Panc1 (cell line): ENCODE measurements at regions not wholly inside any gene's neighbourhood (a gene's known extent, or its start where the extent isn't known, plus 50 kb on each side); places are given as distances from the start of the nearest gene placed in this dataset.
A peak's percentile ranks its signal among the peaks of the same experiment; 100 is the strongest.

Source experiments
- ATAC-seq: fragments of 200-7000 bp; cut with Tn5 transposase; 2 replicates; pipeline ENCODE4 v1.9.1; 2020; ENCODE audit warnings: mild to moderate bottlenecking, moderate library complexity
- BruUV-seq: library from RNA; stranded (reverse); fragments of 400-500 nt; replicated peaks from 2 replicates; lab custom pipeline; 2021; lab: Mats Ljungman, UMichigan
- CTCF ChIA-PET: fragments of 300-600 bp; sonication (Branson Sonifier 250); formaldehyde crosslinking; loops from one replicate; lab custom pipeline; 2022; ENCODE audit warnings: antibody characterized with exemption; lab: Charles Lee
- POLR2A ChIA-PET: fragments of 300-600 bp; sonication (Branson Sonifier 250); formaldehyde crosslinking; loops from one replicate; lab custom pipeline; 2022; ENCODE audit warnings: antibody characterized with exemption; lab: Charles Lee
- DNase-seq: peaks from one replicate; pipeline ENCODE4 v3.0.0-alpha.2; 2010; ENCODE audit warnings: low read depth, low spot score
- H3K27ac ChIP-seq: 2 replicates; pipeline ENCODE4 v1.5.1; 2011; ENCODE audit warnings: mild to moderate bottlenecking, low read length, inconsistent platforms
- H3K27me3 ChIP-seq: fragments of 200-500 bp; sonication (Bioruptor generic); 2 replicates; pipeline ENCODE4 v1.6.0; 2014; ENCODE audit warnings: low read length, inconsistent platforms; ENCODE audit not compliant: control insufficient read depth, insufficient read depth
- H3K36me3 ChIP-seq: fragments of 200-500 bp; sonication (Bioruptor generic); 2 replicates; pipeline ENCODE4 v1.5.1; 2014; ENCODE audit warnings: inconsistent platforms, mild to moderate bottlenecking, low read length, moderate library complexity; ENCODE audit not compliant: control insufficient read depth, insufficient read depth
- H3K4me1 ChIP-seq: 2 replicates; pipeline ENCODE4 v1.5.1; 2011; ENCODE audit warnings: inconsistent platforms, mild to moderate bottlenecking, low read length, moderate library complexity; ENCODE audit not compliant: control insufficient read depth, insufficient read depth
- H3K4me3 ChIP-seq, 2 experiments: 2 replicates each; pipeline ENCODE4 v1.5.1; 2011 to 2012; ENCODE audit warnings: low read depth in 2 of 2, low read length in 2 of 2, mild to moderate bottlenecking in 2 of 2, inconsistent platforms in 1 of 2, moderate library complexity in 1 of 2
- H3K9me3 ChIP-seq: fragments of 200-500 bp; sonication (Bioruptor generic); 2 replicates; pipeline ENCODE4 v1.5.1; 2014; ENCODE audit warnings: low read depth, mild to moderate bottlenecking, inconsistent platforms, low read length, moderate library complexity; ENCODE audit not compliant: control insufficient read depth, insufficient read depth
- CTCF ChIP-seq: fragments of 450-650 bp; IDR thresholded peaks from 2 replicates; pipeline ENCODE4 v1.5.1; 2017; ENCODE audit warnings: mild to moderate bottlenecking
- POLR2AphosphoS5 ChIP-seq: IDR thresholded peaks from 2 replicates; pipeline ENCODE4 v1.6.1; 2012; ENCODE audit warnings: mild to moderate bottlenecking, low read depth, low read length, moderate library complexity
- REST ChIP-seq, 2 experiments: IDR thresholded peaks; 2 replicates each; pipeline ENCODE4 v1.6.1; 2011 to 2012; ENCODE audit warnings: low read depth in 2 of 2, control low read depth in 1 of 2, low read length in 1 of 2, mild to moderate bottlenecking in 1 of 2, moderate library complexity in 1 of 2; ENCODE audit not compliant: insufficient read depth in 1 of 2
- SIN3A ChIP-seq: IDR thresholded peaks from 2 replicates; pipeline ENCODE4 v1.6.1; 2012; ENCODE audit warnings: low read depth, mild to moderate bottlenecking, low read length, moderate library complexity, borderline replicate concordance; ENCODE audit not compliant: insufficient read depth
- TCF7L2 ChIP-seq: IDR thresholded peaks from 2 replicates; pipeline ENCODE4 v1.6.1; 2011; ENCODE audit warnings: mild to moderate bottlenecking, low read depth, low read length, inconsistent platforms
- in situ Hi-C: cut with HindIII; loops from 2 replicates; pipeline ENCODE4 v1.10.0; 2016; ENCODE audit warnings: low sequenced_read_pairs, low pct_unique_long_range_greater_than_20kb
- intact Hi-C: fragments of 100-400 bp; cut with micrococcal nuclease; formaldehyde crosslinking; loops from one replicate; pipeline ENCODE4 v1.10.0; 2022; ENCODE audit not compliant: unreplicated experiment

- no TSS peak for BruUV-seq
- CTCF ChIA-PET: no interaction called here
- no peaks in the 10 kb centered on the region for H3K27me3 ChIP-seq
- peaks cover 14% of the 10 kb centered on the region; the same call in 1 of the 2 replicates for H3K9me3 ChIP-seq
- POLR2A ChIA-PET: no interaction called here
- H3K27ac ChIP-seq: no peak overlapping the region
- intact Hi-C loops: no loop called here
- in situ Hi-C loops: no loop called here
- H3K4me3 ChIP-seq: no peak overlapping the region
- TF ChIP-seq CTCF: no peak
- no peak for TF ChIP-seq POLR2AphosphoS5
- no peak for TF ChIP-seq TCF7L2
- TF ChIP-seq SIN3A: no peak
- TF ChIP-seq REST (IDR thresholded peaks at IDR 0.05; ENCODE audit: insufficient read depth in 1 of 2, low read depth in 2 of 2, low read length in 1 of 2): no peak
- DNase-seq: no peak
- no peaks in the 10 kb centered on the region for H3K4me1 ChIP-seq
- no peaks in the 10 kb centered on the region for H3K36me3 ChIP-seq
- ATAC-seq: no peak
Observed at GRCh38 chr11:33590441-33590840, 110.2 kb downstream of the C11orf91 start.

- TF ChIP-seq SIN3A (no peak), REST (IDR thresholded peaks at IDR 0.05; ENCODE audit: insufficient read depth in 1 of 2, low read depth in 2 of 2, low read length in 1 of 2) (peak; percentile 43 to 80; a peak in 3 of 4 replicates)
Observed at GRCh38 chr11:33588056-33588455, 112.6 kb downstream of the C11orf91 start.

More at GRCh38 chr11:33588056-33588455, 112.6 kb downstream of the C11orf91 start:
- Histone ChIP-seq H3K4me3 (no peak overlapping the region), H3K9me3 (no peaks in the 10 kb centered on the region), H3K4me1 (no peaks in the 10 kb centered on the region), H3K27ac (no peak overlapping the region), H3K27me3 (no peaks in the 10 kb centered on the region), H3K36me3 (no peaks in the 10 kb centered on the region)
- intact Hi-C loops: no loop called here
- in situ Hi-C loops: no loop called here
- ATAC-seq: no peak
- BruUV-seq: no TSS peak
- DNase-seq: no peak
- ChIA-PET POLR2A (no interaction called here), CTCF (no interaction called here)
